ENCODE measurements at regions not wholly inside any gene's neighbourhood (a gene's known extent, or its start where the extent isn't known, plus 50 kb on each side); places are given as distances from the start of the nearest gene placed in this dataset.
"Not testable (repeated sequence)": the region's sequence is repeated elsewhere in the genome, so short reads cannot be mapped to it uniquely, and the experiment has no call there.

DNA sequence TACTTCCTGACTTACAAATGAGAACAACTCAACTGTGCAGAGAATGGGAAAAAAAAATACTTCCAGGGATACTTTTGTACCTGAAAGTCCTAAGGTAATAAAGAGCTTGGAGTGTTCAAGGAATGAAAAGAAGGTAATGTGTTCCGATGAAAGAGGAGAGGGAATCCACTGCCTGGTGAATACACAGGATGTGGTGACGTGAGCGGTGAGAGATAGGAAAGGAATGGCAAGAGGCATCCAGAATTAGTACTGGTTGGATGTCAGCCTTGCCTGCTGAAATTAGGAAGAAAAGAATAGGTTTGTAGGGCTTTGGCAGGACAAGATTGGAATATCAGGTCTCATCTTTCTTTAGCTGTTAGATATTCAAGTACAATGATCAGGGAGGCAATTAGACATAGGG is 347.7 kb downstream of the POM121L12 start:
- H3K36me3 ChIP-seq (ENCODE audit: control insufficient read depth in 2 of 2, insufficient read depth in 1 of 2, low read length in 2 of 2) = no peaks in the 10 kb centered on the region
- H3K9me3 ChIP-seq (ENCODE audit: control insufficient read depth, insufficient read depth, low read depth, low read length) = no peaks in the 10 kb centered on the region
- no peaks in the 10 kb centered on the region for H3K4me1 ChIP-seq (ENCODE audit: control insufficient read depth, insufficient read depth, low read length)
- no peak overlapping the region for H3K27ac ChIP-seq (ENCODE audit: extremely low read depth, low read depth, low read length)
- POLR2A ChIA-PET = no interaction called here
- CTCF ChIA-PET = interaction anchor here (0.9 kb wide), 1 partner anchor 33 kb away, joined by 3 read pairs; no protein-coding TSS in a partner anchor
- TF ChIP-seq ZNF175 (tag by site-specific recombination; IDR thresholded peaks at IDR 0.05) = no peak
- TF ChIP-seq ZNF558 (tag by site-specific recombination; IDR thresholded peaks at IDR 0.05) = no peak
- TF ChIP-seq, protein P1, sequence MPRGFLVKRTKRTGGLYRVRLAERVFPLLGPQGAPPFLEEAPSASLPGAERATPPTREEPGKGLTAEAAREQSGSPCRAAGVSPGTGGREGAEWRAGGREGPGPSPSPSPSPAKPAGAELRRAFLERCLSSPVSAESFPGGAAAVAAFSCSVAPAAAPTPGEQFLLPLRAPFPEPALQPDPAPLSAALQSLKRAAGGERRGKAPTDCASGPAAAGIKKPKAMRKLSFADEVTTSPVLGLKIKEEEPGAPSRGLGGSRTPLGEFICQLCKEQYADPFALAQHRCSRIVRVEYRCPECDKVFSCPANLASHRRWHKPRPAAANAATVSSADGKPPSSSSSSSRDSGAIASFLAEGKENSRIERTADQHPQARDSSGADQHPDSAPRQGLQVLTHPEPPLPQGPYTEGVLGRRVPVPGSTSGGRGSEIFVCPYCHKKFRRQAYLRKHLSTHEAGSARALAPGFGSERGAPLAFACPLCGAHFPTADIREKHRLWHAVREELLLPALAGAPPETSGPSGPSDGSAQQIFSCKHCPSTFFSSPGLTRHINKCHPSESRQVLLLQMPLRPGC (tag by site-specific recombination; IDR thresholded peaks at IDR 0.05) = no peak
- TF ChIP-seq EGR2 (tag by site-specific recombination; IDR thresholded peaks at IDR 0.05; ENCODE audit: low read depth) = no peak
- no peak for TF ChIP-seq OVOL3 (tag by site-specific recombination; IDR thresholded peaks at IDR 0.05)
- TF ChIP-seq ELK4 (IDR thresholded peaks at IDR 0.05; ENCODE audit: borderline replicate concordance, low read depth, low read length) = no peak
- TF ChIP-seq ZNF221 (tag by site-specific recombination; IDR thresholded peaks at IDR 0.05; ENCODE audit: borderline replicate concordance) = no peak
- TF ChIP-seq ZNF521 (tag by site-specific recombination; IDR thresholded peaks at IDR 0.05) = no peak
- no peak for TF ChIP-seq ZNF433 (tag by site-specific recombination; IDR thresholded peaks at IDR 0.05; ENCODE audit: low read depth)
- TF ChIP-seq ZNF776 (tag by site-specific recombination; IDR thresholded peaks at IDR 0.05; ENCODE audit: borderline replicate concordance) = no peak
- no peak for TF ChIP-seq ZBTB21 (tag by site-specific recombination; IDR thresholded peaks at IDR 0.05)
- no peak for TF ChIP-seq GFI1B (tag by site-specific recombination; IDR thresholded peaks at IDR 0.05)
- no peak for TF ChIP-seq BCL6B (tag by site-specific recombination; IDR thresholded peaks at IDR 0.05)
- no peak for TF ChIP-seq ZNF837 (tag by site-specific recombination; IDR thresholded peaks at IDR 0.05)
- no peak for TF ChIP-seq KLF16 (tag by site-specific recombination; IDR thresholded peaks at IDR 0.05)
- no peak overlapping the region for H3K4me3 ChIP-seq (ENCODE audit: low read depth, low read length)

- POLR2A ChIA-PET; CTCF ChIA-PET; H3K9me3 ChIP-seq (ENCODE audit: control insufficient read depth, insufficient read depth, low read depth, low read length): not testable (repeated sequence)
These were observed 349.8 kb downstream of the POM121L12 start for GRCh38 chr7:53385239-53385638.

GRCh38 chr7:53387515-53387914 is 352.1 kb downstream of the POM121L12 start:
- Histone ChIP-seq H3K9me3 (ENCODE audit: control insufficient read depth, insufficient read depth, low read depth, low read length) (no peaks in the 10 kb centered on the region), H3K4me1 (ENCODE audit: control insufficient read depth, insufficient read depth, low read length) (no peaks in the 10 kb centered on the region), H3K36me3 (ENCODE audit: control insufficient read depth in 2 of 2, insufficient read depth in 1 of 2, low read length in 2 of 2) (no peaks in the 10 kb centered on the region), H3K27ac (ENCODE audit: extremely low read depth, low read depth, low read length) (no peak overlapping the region), H3K4me3 (ENCODE audit: low read depth, low read length) (no peak overlapping the region)
- ChIA-PET CTCF (interaction anchor here (0.6 kb wide), 1 partner anchor 74 kb away, joined by 5 read pairs; no protein-coding TSS in a partner anchor), POLR2A (no interaction called here)
- TF ChIP-seq SP2 (tag by site-specific recombination; IDR thresholded peaks at IDR 0.05) (no peak), ZNF274 (IDR thresholded peaks at IDR 0.05; ENCODE audit: low read length) (no peak), ZNF274 (tag by site-specific recombination; IDR thresholded peaks at IDR 0.05; ENCODE audit: borderline replicate concordance) (no peak), ZNF24 (tag by site-specific recombination; IDR thresholded peaks at IDR 0.05) (no peak), ZNF416 (tag by site-specific recombination; IDR thresholded peaks at IDR 0.05) (no peak), KLF7 (tag by site-specific recombination; IDR thresholded peaks at IDR 0.05; ENCODE audit: borderline replicate concordance) (no peak), SCRT2 (tag by site-specific recombination; IDR thresholded peaks at IDR 0.05) (no peak), ZNF366 (tag by site-specific recombination; conservative IDR thresholded peaks at IDR 0.05) (no peak), ZNF624 (tag by site-specific recombination; IDR thresholded peaks at IDR 0.05) (no peak), ZNF175 (tag by site-specific recombination; IDR thresholded peaks at IDR 0.05) (no peak), ZNF529 (tag by site-specific recombination; IDR thresholded peaks at IDR 0.05; ENCODE audit: insufficient replicate concordance) (no peak), ZNF747 (tag by site-specific recombination; IDR thresholded peaks at IDR 0.05) (no peak), ZNF510 (tag by site-specific recombination; IDR thresholded peaks at IDR 0.05; ENCODE audit: insufficient replicate concordance) (no peak), ZSCAN16 (tag by site-specific recombination; IDR thresholded peaks at IDR 0.05) (no peak), GLI2 (tag by site-specific recombination; IDR thresholded peaks at IDR 0.05; ENCODE audit: borderline replicate concordance, low read depth) (no peak), ZNF121 (tag by site-specific recombination; IDR thresholded peaks at IDR 0.05) (no peak), ZXDB (tag by site-specific recombination; IDR thresholded peaks at IDR 0.05) (no peak), ZNF558 (tag by site-specific recombination; IDR thresholded peaks at IDR 0.05) (no peak), ZNF707 (tag by site-specific recombination; IDR thresholded peaks at IDR 0.05) (no peak)

More at GRCh38 chr7:53385239-53385638, 349.8 kb downstream of the POM121L12 start:
- H3K4me1 ChIP-seq (ENCODE audit: control insufficient read depth, insufficient read depth, low read length); H3K36me3 ChIP-seq (ENCODE audit: control insufficient read depth in 2 of 2, insufficient read depth in 1 of 2, low read length in 2 of 2); H3K4me3 ChIP-seq (ENCODE audit: low read depth, low read length); H3K27ac ChIP-seq (ENCODE audit: extremely low read depth, low read depth, low read length): not testable (repeated sequence)
